ENCODE measurements at regions not wholly inside any gene's neighbourhood (a gene's known extent, or its start where the extent isn't known, plus 50 kb on each side); places are given as distances from the start of the nearest gene placed in this dataset.

- no peaks in the 10 kb centered on the region for H3K36me3 ChIP-seq (ENCODE audit: control insufficient read depth in 2 of 2, insufficient read depth in 1 of 2, low read length in 2 of 2)
- no peaks in the 10 kb centered on the region for H3K4me1 ChIP-seq (ENCODE audit: control insufficient read depth, insufficient read depth, low read length)
- no peak for TF ChIP-seq ZNF561 (tag by site-specific recombination; IDR thresholded peaks at IDR 0.05; ENCODE audit: borderline replicate concordance)
- peak; percentile 22; the same call in 1 of the 2 replicates for TF ChIP-seq ZIC2 (tag by site-specific recombination; IDR thresholded peaks at IDR 0.05)
- no peak for TF ChIP-seq CTCF (tag by site-specific recombination; IDR thresholded peaks at IDR 0.05)
- peak; percentile 77 for TF ChIP-seq GLIS1 (tag by site-specific recombination; IDR thresholded peaks at IDR 0.05)
- ChIA-PET CTCF (interaction anchor here (0.7 to 0.9 kb wide), 4 partner anchors 9 to 107 kb away, joined by 3 to 5 read pairs (median 3); no protein-coding TSS in a partner anchor), POLR2A (no interaction called here)
- no peak overlapping the region for H3K4me3 ChIP-seq (ENCODE audit: low read depth, low read length)
- H3K9me3 ChIP-seq (ENCODE audit: control insufficient read depth, insufficient read depth, low read depth, low read length), result no peaks in the 10 kb centered on the region
- no peak overlapping the region for H3K27ac ChIP-seq (ENCODE audit: extremely low read depth, low read depth, low read length)
Measured at GRCh38 chr1:227490001-227490400, 73.4 kb upstream of the ZNF678 start.

- POLR2A ChIA-PET, result no interaction called here
- H3K27ac ChIP-seq (ENCODE audit: extremely low read depth, low read depth, low read length), result no peak overlapping the region
- no peak for TF ChIP-seq ZNF2 (tag by site-specific recombination; IDR thresholded peaks at IDR 0.05)
- no peak for TF ChIP-seq ZNF426 (tag by site-specific recombination; IDR thresholded peaks at IDR 0.05)
- no peak for TF ChIP-seq ZNF621 (tag by site-specific recombination; IDR thresholded peaks at IDR 0.05)
- TF ChIP-seq ZFP41 (tag by site-specific recombination; IDR thresholded peaks at IDR 0.05; ENCODE audit: borderline replicate concordance), result no peak
- peak; percentile 69 for TF ChIP-seq SCRT2 (tag by site-specific recombination; IDR thresholded peaks at IDR 0.05)
- no peak for TF ChIP-seq ZNF658 (tag by site-specific recombination; IDR thresholded peaks at IDR 0.05)
- TF ChIP-seq MYNN (tag by site-specific recombination; IDR thresholded peaks at IDR 0.05; ENCODE audit: borderline replicate concordance), result no peak
- peak; percentile 72 for TF ChIP-seq SCRT1 (tag by site-specific recombination; IDR thresholded peaks at IDR 0.05; ENCODE audit: borderline replicate concordance)
- TF ChIP-seq ZNF558 (tag by site-specific recombination; IDR thresholded peaks at IDR 0.05), result no peak
- no peak for TF ChIP-seq ZNF148 (tag by site-specific recombination; IDR thresholded peaks at IDR 0.05; ENCODE audit: borderline replicate concordance)
- TF ChIP-seq ZNF544 (tag by site-specific recombination; IDR thresholded peaks at IDR 0.05), result no peak
- no peak for TF ChIP-seq ZNF585B (tag by site-specific recombination; IDR thresholded peaks at IDR 0.05)
- TF ChIP-seq ZNF521 (tag by site-specific recombination; IDR thresholded peaks at IDR 0.05), result no peak
- H3K4me1 ChIP-seq (ENCODE audit: control insufficient read depth, insufficient read depth, low read length), result no peaks in the 10 kb centered on the region
- H3K4me3 ChIP-seq (ENCODE audit: low read depth, low read length), result no peak overlapping the region
- no peaks in the 10 kb centered on the region for H3K36me3 ChIP-seq (ENCODE audit: control insufficient read depth in 2 of 2, insufficient read depth in 1 of 2, low read length in 2 of 2)
- no peaks in the 10 kb centered on the region for H3K9me3 ChIP-seq (ENCODE audit: control insufficient read depth, insufficient read depth, low read depth, low read length)
- CTCF ChIA-PET, result interaction anchor here (0.6 to 0.9 kb wide), 4 partner anchors 50 to 855 kb away, joined by 3 to 5 read pairs (median 3); no protein-coding TSS in a partner anchor
Measured at GRCh38 chr1:227489572-227489971, 73.8 kb upstream of the ZNF678 start.

GRCh38 chr1:227487606-227488005 lies 75.8 kb upstream of the ZNF678 start:
- ChIA-PET CTCF (interaction anchor here (0.8 kb wide), 1 partner anchor 853 kb away, joined by 3 read pairs; no protein-coding TSS in a partner anchor), POLR2A (no interaction called here)
- no peaks in the 10 kb centered on the region for H3K36me3 ChIP-seq (ENCODE audit: control insufficient read depth in 2 of 2, insufficient read depth in 1 of 2, low read length in 2 of 2)
- H3K4me1 ChIP-seq (ENCODE audit: control insufficient read depth, insufficient read depth, low read length), result no peaks in the 10 kb centered on the region
- TF ChIP-seq ZNF629 (tag by site-specific recombination; IDR thresholded peaks at IDR 0.05), result no peak
- peak; percentile 50; the same call in 1 of the 2 replicates for TF ChIP-seq TRIM28 (IDR thresholded peaks at IDR 0.05; ENCODE audit: borderline replicate concordance, low read length)
- no peak for TF ChIP-seq ZBTB8A (tag by site-specific recombination; IDR thresholded peaks at IDR 0.05)
- TF ChIP-seq BCL6B (tag by site-specific recombination; IDR thresholded peaks at IDR 0.05), result no peak
- TF ChIP-seq ZNF585B (tag by site-specific recombination; IDR thresholded peaks at IDR 0.05), result peak; percentile 100
- no peak for TF ChIP-seq ZNF785 (tag by site-specific recombination; IDR thresholded peaks at IDR 0.05)
- no peaks in the 10 kb centered on the region for H3K9me3 ChIP-seq (ENCODE audit: control insufficient read depth, insufficient read depth, low read depth, low read length)
- H3K27ac ChIP-seq (ENCODE audit: extremely low read depth, low read depth, low read length), result no peak overlapping the region
- no peak overlapping the region for H3K4me3 ChIP-seq (ENCODE audit: low read depth, low read length)
